GM21619 (cell line): ENCODE measurements at regions not wholly inside any gene's neighbourhood (a gene's known extent, or its start where the extent isn't known, plus 50 kb on each side); places are given as distances from the start of the nearest gene placed in this dataset.
"Not testable (repeated sequence)": the region's sequence is repeated elsewhere in the genome, so short reads cannot be mapped to it uniquely, and the experiment has no call there.

Source experiments
- ATAC-seq: cut with Tn5 transposase; IDR thresholded peaks from one replicate; pipeline ENCODE4 v1.9.1; 2021; ENCODE audit not compliant: unreplicated experiment

DNA sequence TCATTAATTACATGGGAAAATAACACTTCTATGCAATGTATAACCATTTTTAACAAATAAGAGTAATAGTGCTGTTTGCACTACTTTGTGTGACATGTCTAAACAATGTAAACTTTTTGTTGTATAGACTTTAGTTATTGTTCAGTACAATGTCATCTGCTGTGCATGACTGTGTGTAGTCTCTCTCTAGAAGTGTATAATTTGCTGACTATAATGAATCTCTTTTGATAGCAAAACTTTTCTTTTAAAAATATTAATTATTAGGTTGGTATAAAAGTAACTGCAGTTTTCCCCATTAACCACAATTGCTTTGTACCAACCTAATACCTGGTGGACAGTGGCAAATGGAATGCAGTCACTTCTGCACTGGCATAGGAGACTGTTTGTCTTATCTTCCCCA is 124.2 kb upstream of the SGK1 start:
- no peak for ATAC-seq

GRCh38 chr6:134438837-134439236 is 120.9 kb upstream of the SGK1 start:
- no peak for ATAC-seq

- ATAC-seq: peak; percentile 34
Observed at GRCh38 chr6:134437376-134437775, 119.5 kb upstream of the SGK1 start.

- peak; percentile 26 for ATAC-seq
Observed at GRCh38 chr6:134436950-134437349, 119.0 kb upstream of the SGK1 start.

GRCh38 chr6:134436281-134436815 is 118.4 kb upstream of the SGK1 start:
- peak; percentile 90 for ATAC-seq

GRCh38 chr6:134435814-134436280 is 117.9 kb upstream of the SGK1 start:
- ATAC-seq: no peak

- ATAC-seq: no peak
Observed at GRCh38 chr6:134434019-134434942, 116.4 kb upstream of the SGK1 start.

DNA sequence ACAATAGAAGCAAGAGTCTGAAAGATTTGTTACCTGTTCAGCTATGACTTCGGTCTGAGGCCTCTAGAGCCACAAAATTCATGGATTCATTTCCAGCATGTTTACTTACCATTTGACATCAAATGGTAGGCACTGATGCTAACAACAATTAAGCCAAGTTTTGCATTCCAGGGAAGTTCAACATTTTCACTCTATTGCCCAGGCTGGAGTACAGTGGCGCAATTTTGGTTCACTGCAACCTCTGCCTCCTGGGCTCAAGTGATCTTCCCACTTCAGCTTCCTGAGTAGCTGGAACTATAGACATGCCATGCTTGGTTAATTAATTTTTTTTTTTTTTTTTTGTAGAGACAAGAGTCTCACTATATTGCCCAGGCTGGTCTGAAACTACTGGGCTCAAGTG is 114.1 kb upstream of the SGK1 start:
- ATAC-seq: no peak

DNA sequence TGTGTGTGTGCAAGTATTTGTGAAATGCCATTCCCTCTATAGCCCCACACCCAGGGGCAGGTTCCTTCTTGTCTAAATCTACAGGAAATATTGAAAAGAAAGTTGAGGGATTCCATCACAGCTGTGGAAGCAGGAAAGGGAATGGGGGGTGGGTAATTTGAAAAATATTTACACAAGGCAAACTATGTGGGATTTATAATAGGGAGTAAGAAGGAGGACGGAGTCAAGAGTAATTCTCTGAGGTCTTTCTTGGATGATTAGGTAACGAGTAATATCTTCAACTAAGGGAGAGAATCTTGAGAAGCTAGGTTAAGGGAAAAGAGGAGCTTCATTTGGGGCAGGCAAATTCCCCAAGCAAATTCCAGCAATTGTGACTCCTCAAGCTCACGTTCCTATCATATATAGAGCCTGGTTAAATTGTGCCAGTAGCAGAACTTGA is 113.5 kb upstream of the SGK1 start:
- no peak for ATAC-seq

DNA sequence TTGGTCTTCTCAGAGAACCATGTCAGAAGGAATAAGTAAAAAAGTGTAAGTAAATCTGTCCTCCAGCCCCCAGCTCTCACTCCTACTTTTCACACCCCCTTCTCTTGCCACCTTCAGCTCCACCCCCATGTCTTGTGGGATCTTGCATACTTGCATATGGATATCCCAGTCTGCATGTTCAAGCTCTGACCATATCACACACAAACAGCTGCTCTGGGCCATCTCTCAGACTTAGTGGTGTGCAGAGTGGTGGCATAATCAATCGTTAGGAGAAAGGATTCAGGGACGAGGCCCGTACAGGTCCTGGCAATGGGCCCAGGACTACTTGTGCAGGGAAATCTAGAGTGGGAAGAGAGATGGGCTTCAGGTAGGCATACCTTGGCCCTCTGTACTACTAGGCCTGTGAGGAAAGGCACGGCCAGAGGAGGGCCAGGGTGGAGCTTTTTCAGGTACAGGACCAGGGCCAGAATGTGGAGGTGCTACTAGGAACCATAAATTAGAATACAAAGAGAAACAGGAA is 112.0 kb upstream of the SGK1 start:
- ATAC-seq: no peak

DNA sequence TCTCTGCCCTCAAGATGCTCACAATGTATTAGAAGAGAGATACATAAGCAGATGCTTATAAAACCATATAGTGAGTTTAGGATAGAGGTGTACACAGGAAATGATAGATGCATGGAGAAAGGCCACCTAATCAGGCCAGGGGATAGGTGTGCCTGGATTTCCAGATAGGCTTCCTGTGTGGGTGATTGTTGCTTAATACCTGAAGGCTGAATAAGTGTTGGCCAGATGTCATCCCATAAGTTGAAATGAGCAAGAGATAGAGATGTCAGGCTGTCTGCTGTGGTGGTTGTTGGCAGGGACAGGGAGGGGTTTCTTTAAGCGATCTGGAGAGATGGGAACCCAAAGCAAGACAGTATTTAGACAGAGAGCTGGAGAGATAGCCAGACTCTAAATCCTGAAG is 109.8 kb upstream of the SGK1 start:
- ATAC-seq: no peak

DNA sequence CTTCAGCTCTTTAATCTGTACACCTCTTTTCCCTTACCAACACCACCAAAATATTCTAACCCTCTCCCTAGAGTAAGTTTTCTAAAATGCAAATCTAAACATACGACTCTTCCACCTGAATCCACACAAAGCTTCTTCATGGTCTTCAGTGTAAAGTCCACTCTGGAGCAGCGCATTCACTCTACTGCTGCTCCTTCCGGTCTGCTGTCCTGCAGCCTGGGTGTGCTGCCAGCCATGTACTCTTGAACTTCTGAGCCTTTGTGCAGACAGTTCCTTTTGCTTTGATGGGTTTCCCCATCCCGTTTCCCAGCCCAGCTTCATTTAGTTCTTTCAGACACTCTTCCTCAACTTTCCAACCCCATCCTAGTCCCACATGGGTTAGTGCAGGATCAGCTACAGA is 108.7 kb upstream of the SGK1 start:
- no peak for ATAC-seq

DNA sequence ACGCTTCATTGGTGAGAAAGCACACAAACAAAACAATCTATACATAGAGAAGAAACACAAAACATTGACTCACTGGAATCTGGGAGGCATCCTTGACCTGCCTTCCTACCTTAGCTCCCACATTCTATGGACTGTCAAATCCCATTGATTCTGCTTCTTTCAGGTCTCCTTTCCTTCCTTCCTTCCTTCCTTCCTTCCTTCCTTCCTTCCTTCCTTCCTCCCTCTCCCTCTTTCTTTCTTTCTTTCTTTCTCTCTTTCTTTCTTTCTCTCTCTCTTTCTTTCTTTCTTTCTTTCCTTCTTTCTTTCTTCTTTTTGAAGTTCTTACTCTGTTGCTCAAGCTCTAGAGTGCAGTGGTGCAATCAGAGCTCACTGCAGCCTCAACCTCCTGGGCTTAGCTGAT is 108.0 kb upstream of the SGK1 start:
- not testable (repeated sequence) for ATAC-seq

DNA sequence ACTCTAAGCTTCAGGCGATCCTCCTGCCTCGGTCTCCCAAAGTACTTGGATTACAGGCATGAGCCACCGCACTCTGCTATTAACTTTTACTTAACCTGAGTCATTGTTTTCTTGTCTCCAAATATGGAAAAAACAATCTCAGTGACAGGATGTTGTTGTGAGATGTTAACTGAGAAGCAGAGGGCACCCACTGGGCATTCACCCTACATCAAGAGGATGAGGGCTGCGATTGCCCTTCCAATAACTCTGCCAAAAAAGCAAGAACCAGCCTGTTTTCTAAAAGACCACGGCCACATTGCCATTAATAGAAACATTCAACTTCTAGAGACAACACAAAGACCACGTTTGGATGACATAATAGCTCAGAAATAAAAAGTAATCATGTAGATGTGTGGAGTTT is 107.6 kb upstream of the SGK1 start:
- ATAC-seq: no peak

DNA sequence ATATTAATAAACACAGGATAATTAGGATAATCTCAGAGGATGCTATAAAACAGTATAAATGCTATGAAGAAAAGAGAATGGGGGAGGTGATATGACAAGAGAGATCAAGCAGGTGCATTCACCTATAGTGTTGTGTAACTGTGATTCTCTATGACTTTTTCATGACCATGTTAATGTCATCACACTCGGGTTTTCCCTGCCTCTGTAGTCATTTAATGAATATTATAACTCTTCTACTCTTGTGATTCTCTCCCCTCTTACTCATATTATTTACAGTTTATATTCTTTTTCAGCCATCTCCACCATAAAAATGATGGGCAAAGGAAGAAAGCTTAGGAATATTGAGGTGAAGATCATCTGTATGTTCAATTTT is 106.9 kb upstream of the SGK1 start:
- ATAC-seq: no peak

GRCh38 chr6:134424165-134424797 is 106.4 kb upstream of the SGK1 start:
- no peak for ATAC-seq

DNA sequence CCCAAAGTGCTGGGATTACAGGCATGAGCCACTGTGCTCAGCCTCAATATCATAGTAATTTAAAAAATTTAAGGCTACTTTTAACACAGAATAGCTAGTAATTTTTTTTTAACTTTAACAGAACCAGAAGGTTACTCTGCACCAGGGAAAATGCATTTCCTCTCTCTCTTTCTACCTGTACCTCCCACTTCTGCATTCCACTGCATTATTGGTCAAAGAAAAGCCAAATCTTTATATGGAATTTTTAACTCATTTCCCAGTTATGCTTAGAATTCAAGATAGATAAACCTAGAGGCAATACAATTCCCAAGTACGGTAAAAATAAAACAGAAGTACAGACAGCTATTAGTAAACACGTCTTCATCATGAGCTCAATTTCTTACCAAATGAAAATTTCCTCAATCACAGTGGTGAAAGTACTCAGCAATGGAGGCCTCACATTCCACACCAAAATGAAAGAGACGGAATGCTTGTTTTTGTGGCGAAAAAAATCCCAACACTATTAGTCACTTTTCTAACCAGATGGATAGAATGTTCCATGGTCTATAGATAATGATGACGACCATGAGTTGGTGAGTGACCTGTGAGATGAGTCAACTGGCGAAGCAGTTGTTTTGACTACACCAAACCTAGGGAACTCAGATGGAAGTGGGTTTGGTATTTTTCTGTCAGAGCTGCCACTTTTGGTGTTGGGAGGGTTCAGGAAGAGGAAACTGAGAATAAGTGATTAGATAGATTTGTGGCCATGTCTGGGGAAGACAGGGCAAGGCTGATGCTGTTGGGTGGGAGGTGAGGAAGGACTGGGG is 104.7 kb upstream of the SGK1 start:
- ATAC-seq: no peak

DNA sequence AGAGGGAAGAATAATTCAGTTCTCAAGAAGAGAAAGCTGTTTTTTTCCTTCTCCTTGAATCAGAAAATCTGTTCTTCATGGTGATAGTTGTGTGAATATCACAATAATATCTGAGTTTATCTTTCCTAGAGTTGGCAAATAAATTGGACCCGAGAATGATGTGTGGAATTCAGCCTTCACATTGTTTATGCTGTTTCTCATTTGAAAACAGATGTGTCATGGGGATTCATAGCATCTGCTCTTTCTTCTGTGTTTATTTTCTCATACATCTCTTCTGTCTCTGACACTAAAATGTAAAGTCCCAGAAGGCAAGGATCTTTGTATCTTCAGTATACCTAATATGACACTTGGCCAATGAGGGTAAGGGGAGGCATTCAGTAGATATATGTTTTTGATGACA is 103.6 kb upstream of the SGK1 start:
- no peak for ATAC-seq

DNA sequence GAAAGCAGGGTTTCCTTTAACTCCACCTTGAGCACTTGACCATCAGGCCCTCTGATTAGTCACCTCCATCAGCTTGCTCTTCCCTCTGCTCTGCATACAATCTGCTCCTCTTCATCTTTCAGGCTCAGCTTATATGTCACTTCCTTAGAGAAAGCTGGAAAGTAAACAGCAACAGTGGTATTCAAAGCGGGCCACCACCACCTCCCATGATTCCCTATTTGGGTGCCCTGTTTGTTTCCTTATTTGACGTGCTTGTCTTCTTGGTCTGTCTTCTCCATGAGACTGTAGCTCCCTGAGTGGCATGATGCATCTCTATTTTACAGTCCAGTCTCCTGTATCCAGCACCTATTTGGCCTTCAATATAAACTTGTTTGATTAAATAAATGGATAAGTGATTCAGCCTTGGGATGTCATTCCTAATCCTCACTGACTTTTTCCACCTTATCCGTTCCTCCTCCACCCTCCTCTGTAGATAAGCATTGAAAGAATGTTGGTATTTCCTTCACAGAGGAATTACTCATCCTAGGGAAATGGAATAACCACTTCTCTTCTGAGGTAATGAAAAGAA is 102.8 kb upstream of the SGK1 start:
- no peak for ATAC-seq

DNA sequence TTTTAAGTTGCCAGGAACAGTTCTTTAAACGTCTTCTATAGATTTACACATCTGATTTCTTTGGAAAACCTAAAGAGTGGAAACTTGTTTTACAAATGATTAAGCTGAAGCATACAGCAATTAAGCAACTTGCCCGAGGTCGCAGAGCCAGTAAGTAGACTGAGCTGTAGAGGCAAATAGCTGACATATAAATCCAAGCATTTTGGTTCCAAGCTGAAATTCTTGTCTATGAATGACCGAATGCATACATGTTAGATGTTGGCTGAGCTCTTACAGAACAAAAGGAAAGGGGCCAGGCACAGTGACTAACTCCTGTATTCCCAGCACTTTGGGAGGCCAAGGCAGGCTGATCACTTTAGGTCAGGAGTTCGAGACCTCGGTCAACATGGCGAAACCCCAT is 101.8 kb upstream of the SGK1 start:
- ATAC-seq: no peak
